H9 (cell line): ENCODE measurements at regions not wholly inside any gene's neighbourhood (a gene's known extent, or its start where the extent isn't known, plus 50 kb on each side); places are given as distances from the start of the nearest gene placed in this dataset.

Experiments used
- DNase-seq: peaks from one replicate; pipeline ENCODE4 v3.0.0-alpha.2; 2017
- H2AFZ ChIP-seq: one replicate; pipeline ENCODE4 v1.6.1; 2013; ENCODE audit warnings: mild to moderate bottlenecking, low read length, control low read depth, moderate library complexity
- H2AK5ac ChIP-seq: 2 replicates; pipeline ENCODE4 v1.6.1; 2013; ENCODE audit warnings: low read length, control low read depth, mixed read lengths; ENCODE audit not compliant: insufficient read length
- H2BK120ac ChIP-seq: one replicate; pipeline ENCODE4 v1.6.1; 2013; ENCODE audit warnings: low read depth, mild to moderate bottlenecking, low read length, control low read depth, inconsistent platforms; ENCODE audit not compliant: poor library complexity, severe bottlenecking
- H2BK12ac ChIP-seq: 2 replicates; pipeline ENCODE4 v1.6.1; 2013; ENCODE audit warnings: low read length, control low read depth, mixed read lengths, low read depth; ENCODE audit not compliant: insufficient read length
- H2BK15ac ChIP-seq: 2 replicates; pipeline ENCODE4 v1.6.1; 2013; ENCODE audit warnings: low read depth, low read length, control low read depth
- H2BK20ac ChIP-seq: one replicate; pipeline ENCODE4 v1.6.1; 2013; ENCODE audit warnings: low read depth, mild to moderate bottlenecking, low read length, control low read depth, inconsistent platforms; ENCODE audit not compliant: poor library complexity, severe bottlenecking
- H2BK5ac ChIP-seq: 2 replicates; pipeline ENCODE4 v1.6.1; 2013; ENCODE audit warnings: low read length, control low read depth, mixed read lengths; ENCODE audit not compliant: insufficient read length
- H3K14ac ChIP-seq: 2 replicates; pipeline ENCODE4 v1.6.1; 2013; ENCODE audit warnings: low read length, control low read depth; ENCODE audit not compliant: insufficient read depth
- H3K18ac ChIP-seq: 2 replicates; pipeline ENCODE4 v1.6.1; 2013; ENCODE audit warnings: low read depth, mild to moderate bottlenecking, mixed read lengths, low read length, control low read depth; ENCODE audit not compliant: insufficient read length
- H3K23ac ChIP-seq: 2 replicates; pipeline ENCODE4 v1.6.1; 2013; ENCODE audit warnings: low read length, control low read depth, mixed read lengths, low read depth; ENCODE audit not compliant: insufficient read length
- H3K23me2 ChIP-seq: 2 replicates; pipeline ENCODE4 v1.6.1; 2013; ENCODE audit warnings: low read depth, mild to moderate bottlenecking, mixed read lengths, low read length, control low read depth; ENCODE audit not compliant: insufficient read length, poor library complexity, severe bottlenecking
- H3K27ac ChIP-seq: 2 replicates; pipeline ENCODE4 v1.5.1; 2013; ENCODE audit warnings: low read length, control low read depth, mixed read lengths, low read depth; ENCODE audit not compliant: insufficient read length
- H3K27me3 ChIP-seq: 2 replicates; pipeline ENCODE4 v1.6.1; 2013; ENCODE audit warnings: low read length, control low read depth, inconsistent platforms; ENCODE audit not compliant: insufficient read depth
- H3K4ac ChIP-seq: 2 replicates; pipeline ENCODE4 v1.6.1; 2013; ENCODE audit warnings: low read depth, mild to moderate bottlenecking, control low read depth, inconsistent platforms, low read length, moderate library complexity
- H3K4me1 ChIP-seq: 2 replicates; pipeline ENCODE4 v1.6.1; 2013; ENCODE audit warnings: low read length, control low read depth, inconsistent platforms; ENCODE audit not compliant: insufficient read depth
- H3K4me2 ChIP-seq: 2 replicates; pipeline ENCODE4 v1.6.1; 2013; ENCODE audit warnings: low read length, control low read depth, mixed read lengths; ENCODE audit not compliant: insufficient read length, insufficient read depth
- H3K56ac ChIP-seq: 2 replicates; pipeline ENCODE4 v1.6.1; 2013; ENCODE audit warnings: low read depth, mild to moderate bottlenecking, mixed read lengths, low read length, control low read depth; ENCODE audit not compliant: insufficient read length
- H3K79me1 ChIP-seq: 2 replicates; pipeline ENCODE4 v1.6.1; 2013; ENCODE audit warnings: low read depth, mild to moderate bottlenecking, moderate library complexity, low read length, control low read depth, inconsistent platforms; ENCODE audit not compliant: insufficient read depth, poor library complexity, severe bottlenecking
- H3K79me2 ChIP-seq: 2 replicates; pipeline ENCODE4 v1.6.1; 2013; ENCODE audit warnings: low read length, control low read depth, inconsistent platforms; ENCODE audit not compliant: insufficient read depth
- H3K9ac ChIP-seq: 2 replicates; pipeline ENCODE4 v1.6.1; 2013; ENCODE audit warnings: low read length, control low read depth, mixed read lengths; ENCODE audit not compliant: insufficient read length; ENCODE audit errors: extremely low read depth
- H3K9me3 ChIP-seq: one replicate; pipeline ENCODE4 v1.6.1; 2013; ENCODE audit warnings: low read depth, low read length, inconsistent platforms; ENCODE audit not compliant: control insufficient read depth
- H3T11ph ChIP-seq: one replicate; pipeline ENCODE4 v1.6.1; 2013; ENCODE audit warnings: mild to moderate bottlenecking, low read length, control low read depth, inconsistent platforms
- H4K20me1 ChIP-seq: one replicate; pipeline ENCODE4 v1.6.1; 2013; ENCODE audit not compliant: control insufficient read depth, insufficient read length, insufficient read depth
- H4K5ac ChIP-seq: 2 replicates; pipeline ENCODE4 v1.6.1; 2013; ENCODE audit warnings: low read depth, mild to moderate bottlenecking, mixed read lengths, low read length, control low read depth; ENCODE audit not compliant: insufficient read length
- H4K8ac ChIP-seq: replicated peaks from 2 replicates; pipeline ENCODE4 v1.6.1; 2013; ENCODE audit warnings: low read length, control low read depth, mixed read lengths, low read depth; ENCODE audit not compliant: insufficient read length
- H4K91ac ChIP-seq: 2 replicates; pipeline ENCODE4 v1.6.1; 2013; ENCODE audit warnings: low read depth, mild to moderate bottlenecking, moderate library complexity, mixed read lengths, low read length, control low read depth; ENCODE audit not compliant: insufficient read length
- H3K27ac Mint-ChIP-seq, 3 experiments: 2 replicates in 2 of 3; 3 replicates in 1 of 3; pipeline ENCODE4 v1.8.0; 2020 to 2021; ENCODE audit warnings: mixed read lengths in 3 of 3, mild to moderate bottlenecking in 1 of 3, moderate library complexity in 1 of 3
- H3K27me3 Mint-ChIP-seq: 2 replicates; pipeline ENCODE4 v1.8.0; 2021; ENCODE audit warnings: low read depth, mild to moderate bottlenecking, moderate library complexity, mixed read lengths
- H3K36me3 Mint-ChIP-seq, 3 experiments: 2 replicates in 2 of 3; 3 replicates in 1 of 3; pipeline ENCODE4 v1.8.0; 2020 to 2021; ENCODE audit warnings: low read depth in 3 of 3, mixed read lengths in 3 of 3; ENCODE audit not compliant: insufficient read depth in 1 of 3
- H3K4me1 Mint-ChIP-seq, 2 experiments: 2 replicates each; pipeline ENCODE4 v1.8.0; 2020; ENCODE audit warnings: mixed read lengths in 2 of 2
- H3K4me3 Mint-ChIP-seq, 2 experiments: 2 replicates in 1 of 2; 3 replicates in 1 of 2; pipeline ENCODE4 v1.8.0; 2020 to 2021; ENCODE audit warnings: mild to moderate bottlenecking in 2 of 2, mixed read lengths in 2 of 2, moderate library complexity in 1 of 2
- H3K9me3 Mint-ChIP-seq, 2 experiments: 2 replicates in 1 of 2; 3 replicates in 1 of 2; pipeline ENCODE4 v1.8.0; 2020; ENCODE audit warnings: mild to moderate bottlenecking in 2 of 2, mixed read lengths in 2 of 2, moderate library complexity in 1 of 2
- CTCF ChIP-seq: fragments of 200-600 bp; sonication (generic); conservative IDR thresholded peaks from 3 replicates; pipeline ENCODE4 v1.8.0; 2021; ENCODE audit warnings: antibody characterized with exemption, mild to moderate bottlenecking
- WGBS: extraction: QIAGEN DNeasy Blood & Tissue Kit; methylation state at CpG from one replicate; pipeline ENCODE4 v1.1.7; 2013; ENCODE audit warnings: missing lambda C conversion rate, low lambda C conversion rate, mixed read lengths; ENCODE audit not compliant: insufficient read length; ENCODE audit errors: extremely low coverage; 5-methylcytosine and 5-hydroxymethylcytosine counted together

- WGBS, result 100% methylated on average over 3 of the region's 9 CpGs
- Histone ChIP-seq H2BK20ac (no peak overlapping the region), H2AK5ac (no peak overlapping the region), H3K79me2 (no peaks in the 10 kb centered on the region), H2BK15ac (no peak overlapping the region), H4K91ac (no peak overlapping the region), H3K23me2 (no peaks in the 10 kb centered on the region), H3K9me3 (no peaks in the 10 kb centered on the region), H2BK120ac (no peak overlapping the region), H4K20me1 (no peaks in the 10 kb centered on the region), H3K79me1 (no peaks in the 10 kb centered on the region), H3K4ac (no peak overlapping the region), H2BK12ac (no peak overlapping the region), H3K18ac (no peak overlapping the region), H3K14ac (no peak overlapping the region), H3K23ac (no peak overlapping the region), H3K56ac (no peak overlapping the region), H3K9ac (no peak overlapping the region), H3K27ac (no peak overlapping the region), H3T11ph (no peak overlapping the region), H3K4me1 (no peaks in the 10 kb centered on the region; the same call in 1 of the 2 replicates), H3K27me3 (no peaks in the 10 kb centered on the region), H2BK5ac (no peak overlapping the region), H4K8ac (no peak overlapping the region), H4K5ac (no peak overlapping the region), H2AFZ (no peak overlapping the region), H3K4me2 (no peak overlapping the region)
- no peaks in the 10 kb centered on the region for H3K36me3 Mint-ChIP-seq
- H3K4me3 Mint-ChIP-seq, result no peak overlapping the region
- TF ChIP-seq CTCF, result no peak
- H3K4me1 Mint-ChIP-seq, result peaks cover 13 to 15% of the 10 kb centered on the region in 2 experiments
- peaks cover 3% of the 10 kb centered on the region for H3K27me3 Mint-ChIP-seq
- no peaks in the 10 kb centered on the region for H3K9me3 Mint-ChIP-seq
- no peak overlapping the region for H3K27ac Mint-ChIP-seq
- no peak for DNase-seq
Measured at GRCh38 chr1:5809207-5809788, 182.9 kb downstream of the NPHP4 start.
